Ammon's horn (tissue), 1 donor: ENCODE measurements at regions not wholly inside any gene's neighbourhood (a gene's known extent, or its start where the extent isn't known, plus 50 kb on each side); places are given as distances from the start of the nearest gene placed in this dataset.

Experiments used
- DNase-seq: peaks from one replicate; pipeline ENCODE4 v3.0.0-alpha.2; 2016; ENCODE audit warnings: low spot score

- DNase-seq = peak; percentile 13
Measured at GRCh38 chr4:11529625-11530201, 101.0 kb upstream of the HS3ST1 start.

GRCh38 chr4:11525085-11525484 lies 96.4 kb upstream of the HS3ST1 start:
- DNase-seq = no peak

GRCh38 chr4:11518754-11519153 lies 90.1 kb upstream of the HS3ST1 start:
- no peak for DNase-seq

GRCh38 chr4:11514779-11515419 lies 86.2 kb upstream of the HS3ST1 start:
- no peak for DNase-seq

GRCh38 chr4:11514003-11514402 lies 85.3 kb upstream of the HS3ST1 start:
- DNase-seq = no peak

- no peak for DNase-seq
Measured at GRCh38 chr4:11512871-11513270, 84.2 kb upstream of the HS3ST1 start.

- no peak for DNase-seq
Measured at GRCh38 chr4:11511321-11511720, 82.6 kb upstream of the HS3ST1 start.

- DNase-seq = no peak
Measured at GRCh38 chr4:11507920-11508319, 79.2 kb upstream of the HS3ST1 start.

GRCh38 chr4:11506194-11506593 lies 77.5 kb upstream of the HS3ST1 start:
- no peak for DNase-seq

GRCh38 chr4:11505221-11505971 lies 76.7 kb upstream of the HS3ST1 start:
- no peak for DNase-seq

GRCh38 chr4:11503166-11503565 lies 74.5 kb upstream of the HS3ST1 start:
- peak; percentile 8 for DNase-seq

GRCh38 chr4:11497972-11498371 lies 69.3 kb upstream of the HS3ST1 start:
- no peak for DNase-seq

- DNase-seq = no peak
Measured at GRCh38 chr4:11497212-11497806, 68.6 kb upstream of the HS3ST1 start.

- no peak for DNase-seq
Measured at GRCh38 chr4:11496351-11496829, 67.7 kb upstream of the HS3ST1 start.

GRCh38 chr4:11495818-11496217 lies 67.1 kb upstream of the HS3ST1 start:
- DNase-seq = no peak

- DNase-seq = no peak
Measured at GRCh38 chr4:11495291-11495690, 66.6 kb upstream of the HS3ST1 start.

- no peak for DNase-seq
Measured at GRCh38 chr4:11494232-11494631, 65.5 kb upstream of the HS3ST1 start.

- DNase-seq = no peak
Measured at GRCh38 chr4:11489453-11490083, 60.9 kb upstream of the HS3ST1 start.

GRCh38 chr4:11488657-11489452 lies 60.2 kb upstream of the HS3ST1 start:
- no peak for DNase-seq

- DNase-seq = no peak
Measured at GRCh38 chr4:11487868-11488544, 59.3 kb upstream of the HS3ST1 start.

- DNase-seq = no peak
Measured at GRCh38 chr4:11487139-11487538, 58.4 kb upstream of the HS3ST1 start.
